ENCODE measurements at regions not wholly inside any gene's neighbourhood (a gene's known extent, or its start where the extent isn't known, plus 50 kb on each side); places are given as distances from the start of the nearest gene placed in this dataset.

GRCh38 chr6:169868458-169868857, 117.0 kb downstream of the ERMARD start:
- in situ Hi-C loops (cut with MboI; ENCODE audit: low pct_unique_long_range_greater_than_20kb, low sequenced_read_pairs, unreplicated experiment): no loop called here
- no peak for DNase-seq (ENCODE audit: low spot score)
- no peak for TF ChIP-seq CTCF (IDR thresholded peaks at IDR 0.05; ENCODE audit: extremely low read depth, insufficient read depth, missing control alignments)

- TF ChIP-seq CTCF (IDR thresholded peaks at IDR 0.05; ENCODE audit: extremely low read depth, insufficient read depth, missing control alignments): no peak
- in situ Hi-C loops (cut with MboI; ENCODE audit: low pct_unique_long_range_greater_than_20kb, low sequenced_read_pairs, unreplicated experiment): no loop called here
- DNase-seq (ENCODE audit: low spot score): no peak
Measured at GRCh38 chr6:169867751-169868191, 116.3 kb downstream of the ERMARD start.

GRCh38 chr6:169866668-169867521, 115.5 kb downstream of the ERMARD start:
- DNase-seq (ENCODE audit: low spot score): no peak
- in situ Hi-C loops (cut with MboI; ENCODE audit: low pct_unique_long_range_greater_than_20kb, low sequenced_read_pairs, unreplicated experiment): no loop called here
- TF ChIP-seq CTCF (IDR thresholded peaks at IDR 0.05; ENCODE audit: extremely low read depth, insufficient read depth, missing control alignments): no peak

- DNase-seq (ENCODE audit: low spot score): no peak
- TF ChIP-seq CTCF (IDR thresholded peaks at IDR 0.05; ENCODE audit: extremely low read depth, insufficient read depth, missing control alignments): no peak
- in situ Hi-C loops (cut with MboI; ENCODE audit: low pct_unique_long_range_greater_than_20kb, low sequenced_read_pairs, unreplicated experiment): no loop called here
Measured at GRCh38 chr6:169866140-169866534, 114.7 kb downstream of the ERMARD start.

GRCh38 chr6:169865346-169866139, 114.1 kb downstream of the ERMARD start:
- no peak for TF ChIP-seq CTCF (IDR thresholded peaks at IDR 0.05; ENCODE audit: extremely low read depth, insufficient read depth, missing control alignments)
- in situ Hi-C loops (cut with MboI; ENCODE audit: low pct_unique_long_range_greater_than_20kb, low sequenced_read_pairs, unreplicated experiment): no loop called here
- no peak for DNase-seq (ENCODE audit: low spot score)

GRCh38 chr6:169864148-169865020, 113.0 kb downstream of the ERMARD start:
- no peak for TF ChIP-seq CTCF (IDR thresholded peaks at IDR 0.05; ENCODE audit: extremely low read depth, insufficient read depth, missing control alignments)
- in situ Hi-C loops (cut with MboI; ENCODE audit: low pct_unique_long_range_greater_than_20kb, low sequenced_read_pairs, unreplicated experiment): no loop called here
- no peak for DNase-seq (ENCODE audit: low spot score)

All from GM13977 (cell line).